Vagina (tissue), 2 donors: ENCODE measurements at regions not wholly inside any gene's neighbourhood (a gene's known extent, or its start where the extent isn't known, plus 50 kb on each side); places are given as distances from the start of the nearest gene placed in this dataset.

Experiments
- POLR2A ChIP-seq, 2 donors: fragments of 450-650 bp; IDR thresholded peaks; one replicate each; pipeline ENCODE4 v1.6.1; 2017; ENCODE audit warnings: antibody characterized with exemption in 2 of 2, mild to moderate bottlenecking in 2 of 2, moderate library complexity in 2 of 2
- POLR2AphosphoS5 ChIP-seq, 2 donors: sonication (generic); formaldehyde crosslinking; IDR thresholded peaks; one replicate each; pipeline ENCODE4 v1.9.0; 2017; ENCODE audit warnings: antibody characterized with exemption in 2 of 2, mild to moderate bottlenecking in 2 of 2, low read depth in 1 of 2; ENCODE audit not compliant: insufficient read depth in 1 of 2
- TF ChIP-seq, protein P1 (sequence below), 3 experiments: fragments of 450-650 bp in 2 of 3; fragments of 200-600 bp in 1 of 3; sonication (generic) in 1 of 3; IDR thresholded peaks; one replicate each; pipeline ENCODE4 v1.5.1; 2017 to 2019; ENCODE audit warnings: antibody characterized with exemption in 3 of 3, mild to moderate bottlenecking in 2 of 3, moderate library complexity in 2 of 3

DNA sequence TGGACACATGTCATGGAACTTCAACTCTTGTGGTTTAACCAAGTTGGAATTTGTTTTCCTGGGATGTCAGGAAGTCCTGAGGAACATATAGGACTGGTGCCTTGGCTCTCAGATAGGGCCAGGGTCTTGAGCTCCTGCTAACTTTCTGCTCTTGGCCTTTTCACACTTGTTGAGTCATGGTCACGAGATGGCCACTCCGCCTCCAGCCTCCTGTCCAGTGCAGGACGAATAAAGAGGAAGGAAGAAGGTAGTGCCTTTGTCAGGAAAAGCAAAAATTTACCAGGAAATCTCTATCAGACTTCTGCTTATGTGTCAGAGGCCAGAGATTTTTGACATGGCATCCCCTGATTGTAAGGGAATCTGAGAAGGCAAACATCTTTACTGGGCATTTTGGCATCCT, 89.1 kb upstream of the ARHGAP20 start:
- TF ChIP-seq POLR2A (IDR thresholded peaks at IDR 0.05), result no peak
- TF ChIP-seq, protein P1, sequence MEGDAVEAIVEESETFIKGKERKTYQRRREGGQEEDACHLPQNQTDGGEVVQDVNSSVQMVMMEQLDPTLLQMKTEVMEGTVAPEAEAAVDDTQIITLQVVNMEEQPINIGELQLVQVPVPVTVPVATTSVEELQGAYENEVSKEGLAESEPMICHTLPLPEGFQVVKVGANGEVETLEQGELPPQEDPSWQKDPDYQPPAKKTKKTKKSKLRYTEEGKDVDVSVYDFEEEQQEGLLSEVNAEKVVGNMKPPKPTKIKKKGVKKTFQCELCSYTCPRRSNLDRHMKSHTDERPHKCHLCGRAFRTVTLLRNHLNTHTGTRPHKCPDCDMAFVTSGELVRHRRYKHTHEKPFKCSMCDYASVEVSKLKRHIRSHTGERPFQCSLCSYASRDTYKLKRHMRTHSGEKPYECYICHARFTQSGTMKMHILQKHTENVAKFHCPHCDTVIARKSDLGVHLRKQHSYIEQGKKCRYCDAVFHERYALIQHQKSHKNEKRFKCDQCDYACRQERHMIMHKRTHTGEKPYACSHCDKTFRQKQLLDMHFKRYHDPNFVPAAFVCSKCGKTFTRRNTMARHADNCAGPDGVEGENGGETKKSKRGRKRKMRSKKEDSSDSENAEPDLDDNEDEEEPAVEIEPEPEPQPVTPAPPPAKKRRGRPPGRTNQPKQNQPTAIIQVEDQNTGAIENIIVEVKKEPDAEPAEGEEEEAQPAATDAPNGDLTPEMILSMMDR (IDR thresholded peaks at IDR 0.05), result no peak
- no peak for TF ChIP-seq POLR2AphosphoS5 (IDR thresholded peaks at IDR 0.05; ENCODE audit: insufficient read depth in 1 of 2, low read depth in 1 of 2)
